HCT116 (cell line): ENCODE measurements at regions not wholly inside any gene's neighbourhood (a gene's known extent, or its start where the extent isn't known, plus 50 kb on each side); places are given as distances from the start of the nearest gene placed in this dataset.

Source experiments
- ATAC-seq: fragments of 200-7000 bp; cut with Tn5 transposase; 2 replicates; pipeline ENCODE4 v1.9.1; 2020; ENCODE audit warnings: mild to moderate bottlenecking, moderate library complexity
- BruUV-seq: library from RNA; stranded (reverse); fragments of 400-500 nt; replicated peaks from 2 replicates; lab custom pipeline; 2021; lab: Mats Ljungman, UMichigan
- CTCF ChIA-PET: fragments of 300-600 bp; sonication (Branson Sonifier 250); formaldehyde crosslinking; loops from one replicate; lab custom pipeline; 2021; ENCODE audit warnings: antibody characterized with exemption; lab: Charles Lee
- POLR2A ChIA-PET: fragments of 300-600, 350-600 bp; sonication (Branson Sonifier 250); formaldehyde crosslinking; loops from one replicate; lab custom pipeline; 2021; ENCODE audit warnings: antibody characterized with exemption; lab: Charles Lee
- RAD21 ChIA-PET, 2 experiments: fragments of 300-600 bp; sonication (Branson Sonifier 250); formaldehyde crosslinking; loops; one replicate each; lab custom pipeline; 2023; ENCODE audit warnings: low total read pairs in 2 of 2; ENCODE audit not compliant: uncharacterized antibody in 2 of 2, unreplicated experiment in 2 of 2, low non-redundant PET in 1 of 2; lab: Charles Lee
- DNase-seq: peaks from one replicate; pipeline ENCODE4 v3.0.0-alpha.2; 2010; ENCODE audit warnings: low read depth, low spot score
- H2AFZ ChIP-seq: fragments of 200-600 bp; shearing (Covaris generic), sonication (generic); 2 replicates; pipeline ENCODE4 v1.6.1; 2017; ENCODE audit warnings: low read depth, mixed run types, mixed read lengths, antibody characterized with exemption, low read length; ENCODE audit not compliant: poor library complexity, severe bottlenecking
- H3K27ac ChIP-seq: 2 replicates; pipeline ENCODE4 v1.5.1; 2012; ENCODE audit warnings: low read depth, low read length
- H3K27me3 ChIP-seq: fragments of 200-600 bp; sonication (generic); 2 replicates; pipeline ENCODE4 v1.6.1; 2016; ENCODE audit warnings: mixed run types, low read length, mixed read lengths; ENCODE audit not compliant: insufficient read depth
- H3K36me3 ChIP-seq, 2 experiments: fragments of 200-500 bp in 1 of 2; fragments of 200-600 bp in 1 of 2; sonication (Bioruptor generic) in 1 of 2; sonication (generic) in 1 of 2; 2 replicates each; pipeline versions ENCODE4 v1.5.1 to v1.6.1; 2014 to 2016; ENCODE audit warnings: low read length in 2 of 2, inconsistent platforms in 1 of 2, mixed read lengths in 1 of 2, mixed run types in 1 of 2; ENCODE audit not compliant: insufficient read depth in 2 of 2, control insufficient read depth in 1 of 2
- H3K4me1 ChIP-seq, 2 experiments: fragments of 200-600 bp in 1 of 2; sonication (generic) in 1 of 2; 2 replicates each; pipeline versions ENCODE4 v1.5.1 to v1.6.1; 2012 to 2017; ENCODE audit warnings: low read length in 2 of 2, inconsistent platforms in 1 of 2, mild to moderate bottlenecking in 1 of 2, mixed read lengths in 1 of 2, mixed run types in 1 of 2, moderate library complexity in 1 of 2; ENCODE audit not compliant: insufficient read depth in 2 of 2, control insufficient read depth in 1 of 2
- H3K4me2 ChIP-seq: fragments of 200-600 bp; sonication (generic); 2 replicates; pipeline ENCODE4 v1.6.1; 2017; ENCODE audit warnings: mixed run types, low read length, mixed read lengths
- H3K4me3 ChIP-seq, 2 experiments: fragments of 200-600 bp in 1 of 2; sonication (generic) in 1 of 2; replicated peaks in 1 of 2; 2 replicates each; pipeline ENCODE4 v1.5.1; 2011 to 2016; ENCODE audit warnings: low read length in 2 of 2, control low read depth in 1 of 2, low read depth in 1 of 2, mild to moderate bottlenecking in 1 of 2, mixed read lengths in 1 of 2, mixed run types in 1 of 2
- H3K79me2 ChIP-seq: fragments of 200-600 bp; sonication (generic); 2 replicates; pipeline ENCODE4 v1.6.1; 2017; ENCODE audit warnings: mild to moderate bottlenecking, mixed run types, low read length, moderate library complexity, mixed read lengths; ENCODE audit not compliant: insufficient read depth
- H3K9ac ChIP-seq: fragments of 200-600 bp; sonication (generic); 2 replicates; pipeline ENCODE4 v1.6.1; 2016; ENCODE audit warnings: low read length, mixed read lengths
- H3K9me2 ChIP-seq: fragments of 200-600 bp; sonication (generic), shearing (Covaris generic); 2 replicates; pipeline ENCODE4 v1.6.1; 2017; ENCODE audit warnings: mixed run types, mild to moderate bottlenecking, moderate library complexity; ENCODE audit not compliant: insufficient read depth
- H3K9me3 ChIP-seq, 2 experiments: fragments of 200-500 bp in 1 of 2; fragments of 200-600 bp in 1 of 2; sonication (Bioruptor generic) in 1 of 2; sonication (generic) in 1 of 2; 2 replicates each; pipeline ENCODE4 v1.6.1; 2014 to 2017; ENCODE audit warnings: low read length in 2 of 2, mixed read lengths in 2 of 2, inconsistent platforms in 1 of 2, low read depth in 1 of 2, mild to moderate bottlenecking in 1 of 2, mixed run types in 1 of 2, moderate library complexity in 1 of 2; ENCODE audit not compliant: control insufficient read depth in 1 of 2, insufficient read depth in 1 of 2
- H4K20me1 ChIP-seq: fragments of 200-600 bp; sonication (generic), shearing (Covaris generic); 2 replicates; pipeline ENCODE4 v1.6.1; 2017; ENCODE audit warnings: mixed run types, mild to moderate bottlenecking, moderate library complexity; ENCODE audit not compliant: insufficient read depth
- ATF3 ChIP-seq: IDR thresholded peaks from 2 replicates; pipeline ENCODE4 v1.6.1; 2012
- EGR1 ChIP-seq: IDR thresholded peaks from 2 replicates; pipeline ENCODE4 v1.6.1; 2012; ENCODE audit warnings: low read depth
- EZH2phosphoT487 ChIP-seq: fragments of 200-600 bp; IDR thresholded peaks from 2 replicates; pipeline ENCODE4 v1.6.1; 2018; ENCODE audit warnings: antibody characterized with exemption, borderline replicate concordance
- MAX ChIP-seq: IDR thresholded peaks from 2 replicates; pipeline ENCODE4 v1.6.1; 2012
- RAD21 ChIP-seq: IDR thresholded peaks from 2 replicates; pipeline ENCODE4 v1.6.1; 2012; ENCODE audit warnings: low read depth, mild to moderate bottlenecking
- YY1 ChIP-seq: IDR thresholded peaks from 2 replicates; pipeline ENCODE4 v1.6.1; 2011; ENCODE audit warnings: low read length, low read depth, moderate library complexity, mild to moderate bottlenecking; ENCODE audit not compliant: insufficient replicate concordance; ENCODE audit errors: extremely low read depth
- ZBTB33 ChIP-seq: IDR thresholded peaks from 2 replicates; pipeline ENCODE4 v1.6.1; 2011; ENCODE audit warnings: mild to moderate bottlenecking, low read length, moderate library complexity; ENCODE audit not compliant: insufficient replicate concordance; ENCODE audit errors: extremely low read depth
- intact Hi-C: fragments of 100-400 bp; cut with micrococcal nuclease; formaldehyde crosslinking; loops from 2 replicates; pipeline ENCODE4 v1.10.0; 2022

- no peak for TF ChIP-seq ATF3
- no peak for TF ChIP-seq YY1
- TF ChIP-seq EGR1: no peak
- no peak for TF ChIP-seq RAD21
- no peak for TF ChIP-seq EZH2phosphoT487
- no peak for TF ChIP-seq ZBTB33
Measured at GRCh38 chr18:40314199-40314598, 1640.8 kb upstream of the PIK3C3 start (continued).

- ChIA-PET CTCF (no interaction called here), POLR2A (no interaction called here)
- no peak for ATAC-seq
Measured at GRCh38 chr18:40313030-40313642, 1641.9 kb upstream of the PIK3C3 start.

More at GRCh38 chr18:40313030-40313642, 1641.9 kb upstream of the PIK3C3 start:
- intact Hi-C loops: no loop called here
- RAD21 ChIA-PET: no interaction called here
- Histone ChIP-seq H3K27ac (no peak overlapping the region), H3K9me2 (no peaks in the 10 kb centered on the region), H3K4me3 (no peak overlapping the region), H3K27me3 (no peaks in the 10 kb centered on the region), H3K9me3 (peaks cover 0 to 6% of the 10 kb centered on the region in 2 experiments; a peak in 2 of 4 replicates), H4K20me1 (no peaks in the 10 kb centered on the region), H3K4me2 (no peak overlapping the region), H3K4me1 (no peaks in the 10 kb centered on the region), H2AFZ (no peak overlapping the region), H3K9ac (no peak overlapping the region), H3K36me3 (no peaks in the 10 kb centered on the region), H3K79me2 (no peaks in the 10 kb centered on the region)
- no TSS peak for BruUV-seq
- DNase-seq: no peak
- no peak for TF ChIP-seq MAX
